ENCODE measurements at regions not wholly inside any gene's neighbourhood (a gene's known extent, or its start where the extent isn't known, plus 50 kb on each side); places are given as distances from the start of the nearest gene placed in this dataset.

- DNase-seq, result peak in 1 of 2 donors; percentile 43
- intact Hi-C loops (cut with DNase I; ENCODE audit: low total_unique reads), result no loop called here
- Histone ChIP-seq H3K27ac (no peak overlapping the region), H3K27me3 (no peaks in the 10 kb centered on the region), H3K36me3 (no peaks in the 10 kb centered on the region), H3K9me3 (no peaks in the 10 kb centered on the region), H3K4me3 (no peak overlapping the region), H3K4me1 (peaks cover 0 to 7% (median 0%) of the 10 kb centered on the region in 4 donors)
- TF ChIP-seq POLR2A (IDR thresholded peaks at IDR 0.05) (no peak), EP300 (IDR thresholded peaks at IDR 0.05) (no peak), CTCF (IDR thresholded peaks at IDR 0.05) (no peak), POLR2AphosphoS5 (IDR thresholded peaks at IDR 0.05) (no peak)
- 48 to 71% (median 60%) methylated on average over 4 of the region's 4 CpGs for WGBS, 5 donors
These were observed 73.9 kb upstream of the OXGR1 start for GRCh38 chr13:97068151-97068550.

GRCh38 chr13:97069050-97069815 is 75.0 kb upstream of the OXGR1 start:
- Histone ChIP-seq H3K9me3 (peaks cover 0 to 7% (median 4%) of the 10 kb centered on the region in 4 donors), H3K4me3 (no peak overlapping the region)

GRCh38 chr13:97072297-97072696 is 78.0 kb upstream of the OXGR1 start:
- Histone ChIP-seq H3K4me3 (no peak overlapping the region), H3K9me3 (peaks cover 0 to 24% (median 12%) of the 10 kb centered on the region in 4 donors), H3K27me3 (no peaks in the 10 kb centered on the region), H3K4me1 (peaks cover 0 to 7% (median 0%) of the 10 kb centered on the region in 4 donors), H3K27ac (no peak overlapping the region), H3K36me3 (no peaks in the 10 kb centered on the region)
- WGBS, 5 donors, result 25 to 37% (median 29%) methylated on average over 2 of the region's 2 CpGs
- peak in 1 of 2 donors; percentile 11 for DNase-seq
- TF ChIP-seq EP300 (IDR thresholded peaks at IDR 0.05) (no peak), POLR2AphosphoS5 (IDR thresholded peaks at IDR 0.05) (no peak), POLR2A (IDR thresholded peaks at IDR 0.05) (no peak), CTCF (IDR thresholded peaks at IDR 0.05) (no peak)
- intact Hi-C loops (cut with DNase I; ENCODE audit: low total_unique reads), result no loop called here

More at GRCh38 chr13:97069050-97069815, 75.0 kb upstream of the OXGR1 start:
- intact Hi-C loops (cut with DNase I; ENCODE audit: low total_unique reads), result no loop called here
- TF ChIP-seq CTCF (IDR thresholded peaks at IDR 0.05) (no peak), POLR2A (IDR thresholded peaks at IDR 0.05) (no peak), POLR2AphosphoS5 (IDR thresholded peaks at IDR 0.05) (no peak), EP300 (IDR thresholded peaks at IDR 0.05) (no peak)
- 75 to 90% (median 83%) methylated on average over 8 of the region's 8 CpGs for WGBS, 5 donors
- Histone ChIP-seq H3K27me3 (no peaks in the 10 kb centered on the region), H3K4me1 (peaks cover 0 to 7% (median 0%) of the 10 kb centered on the region in 4 donors), H3K36me3 (no peaks in the 10 kb centered on the region), H3K27ac (no peak overlapping the region)
- peak in 1 of 2 donors; percentile 18 for DNase-seq

- Histone ChIP-seq H3K4me3 (no peak overlapping the region), H3K4me1 (no peaks in the 10 kb centered on the region), H3K27ac (no peak overlapping the region), H3K36me3 (no peaks in the 10 kb centered on the region), H3K27me3 (no peaks in the 10 kb centered on the region), H3K9me3 (peaks cover 0 to 24% (median 12%) of the 10 kb centered on the region in 4 donors)
- whole genome bisulfite sequencing, 5 donors, result 65 to 78% (median 71%) methylated on average over 1 of the region's 1 CpG
- intact Hi-C loops (cut with DNase I; ENCODE audit: low total_unique reads), result no loop called here
- no peak for DNase-seq
- no peak for TF ChIP-seq EP300 (IDR thresholded peaks at IDR 0.05)
- TF ChIP-seq POLR2AphosphoS5 (IDR thresholded peaks at IDR 0.05), result no peak
- no peak for TF ChIP-seq POLR2A (IDR thresholded peaks at IDR 0.05)
- TF ChIP-seq CTCF (IDR thresholded peaks at IDR 0.05), result no peak
These were observed 80.3 kb upstream of the OXGR1 start for GRCh38 chr13:97074618-97075017.

All from stomach (tissue), 8 donors.